GM20000 (cell line): ENCODE measurements at regions not wholly inside any gene's neighbourhood (a gene's known extent, or its start where the extent isn't known, plus 50 kb on each side); places are given as distances from the start of the nearest gene placed in this dataset.

Experiments used
- DNase-seq: peaks from one replicate; pipeline ENCODE4 v3.0.0; 2012; ENCODE audit warnings: low spot score
- CTCF ChIP-seq: IDR thresholded peaks from 2 replicates; pipeline ENCODE4 v1.5.1; 2012; ENCODE audit warnings: mild to moderate bottlenecking, control low read depth; ENCODE audit errors: extremely low read depth, missing control alignments

GRCh38 chr3:25883492-25883891 is 93.6 kb downstream of the OXSM start:
- DNase-seq: no peak
- TF ChIP-seq CTCF: no peak

- no peak for DNase-seq
- TF ChIP-seq CTCF: no peak
These were observed 95.1 kb downstream of the OXSM start for GRCh38 chr3:25884981-25885380.

- no peak for TF ChIP-seq CTCF
- DNase-seq: no peak
These were observed 95.7 kb downstream of the OXSM start for GRCh38 chr3:25885544-25885943.

- no peak for TF ChIP-seq CTCF
- no peak for DNase-seq
These were observed 98.0 kb downstream of the OXSM start for GRCh38 chr3:25887907-25888306.

- no peak for TF ChIP-seq CTCF
- DNase-seq: no peak
These were observed 99.1 kb downstream of the OXSM start for GRCh38 chr3:25888892-25889524.

- no peak for DNase-seq
- no peak for TF ChIP-seq CTCF
These were observed 99.6 kb downstream of the OXSM start for GRCh38 chr3:25889525-25889917.

- no peak for DNase-seq
- no peak for TF ChIP-seq CTCF
These were observed 104.2 kb downstream of the OXSM start for GRCh38 chr3:25894101-25894500.
